WTC11 (cell line): ENCODE measurements at regions not wholly inside any gene's neighbourhood (a gene's known extent, or its start where the extent isn't known, plus 50 kb on each side); places are given as distances from the start of the nearest gene placed in this dataset.

Source experiments
- ATAC-seq: fragments of 200-7000 bp; cut with Tn5 transposase; 2 replicates; pipeline ENCODE4 v1.10.0; 2021; ENCODE audit warnings: mild to moderate bottlenecking, moderate library complexity
- CTCF ChIA-PET: fragments of 300-600 bp; sonication (Branson Sonifier 250); formaldehyde crosslinking; loops from one replicate; lab custom pipeline; 2021; ENCODE audit warnings: antibody characterized with exemption; lab: Charles Lee
- POLR2A ChIA-PET: fragments of 350-600 bp; sonication (Branson Sonifier 250); formaldehyde crosslinking; loops from one replicate; lab custom pipeline; 2021; ENCODE audit warnings: antibody characterized with exemption; lab: Charles Lee
- DNase-seq: peaks from one replicate; pipeline ENCODE4 v3.0.0; 2021; ENCODE audit warnings: low spot score
- H3K27ac Mint-ChIP-seq: 2 replicates; pipeline ENCODE4 v1.8.0; 2021; ENCODE audit warnings: mixed read lengths
- H3K27me3 Mint-ChIP-seq: 2 replicates; pipeline ENCODE4 v1.8.0; 2021; ENCODE audit warnings: low read depth, mild to moderate bottlenecking, moderate library complexity, mixed read lengths
- H3K36me3 Mint-ChIP-seq: 2 replicates; pipeline ENCODE4 v1.8.0; 2021; ENCODE audit warnings: mixed read lengths
- H3K4me1 Mint-ChIP-seq: 2 replicates; pipeline ENCODE4 v1.8.0; 2022; ENCODE audit warnings: mixed read lengths
- H3K4me3 Mint-ChIP-seq: 2 replicates; pipeline ENCODE4 v1.8.0; 2021; ENCODE audit warnings: mild to moderate bottlenecking, moderate library complexity, mixed read lengths
- H3K9me3 Mint-ChIP-seq: 2 replicates; pipeline ENCODE4 v1.8.0; 2021; ENCODE audit warnings: mixed read lengths
- ESRRA ChIP-seq: sonication (generic); formaldehyde crosslinking; IDR thresholded peaks from 2 replicates; pipeline ENCODE4 v1.8.1; 2022; ENCODE audit warnings: mild to moderate bottlenecking, missing genetic modification reagents, borderline replicate concordance
- FOXK1 ChIP-seq: sonication (generic); formaldehyde crosslinking; IDR thresholded peaks from 2 replicates; pipeline ENCODE4 v1.8.0; 2022; ENCODE audit warnings: mild to moderate bottlenecking, moderate library complexity, missing genetic modification reagents
- GABPB1 ChIP-seq: sonication (generic); formaldehyde crosslinking; IDR thresholded peaks from 2 replicates; pipeline ENCODE4 v1.8.1; 2023; ENCODE audit warnings: mild to moderate bottlenecking, missing genetic modification reagents
- HMGA2 ChIP-seq: fragments of 250-450 bp; sonication (Bioruptor Pico); IDR thresholded peaks from 2 replicates; pipeline ENCODE4 v1.4.0; 2021; ENCODE audit warnings: mild to moderate bottlenecking, moderate library complexity
- JAZF1 ChIP-seq: fragments of 250-450 bp; sonication (Bioruptor Pico); IDR thresholded peaks from 2 replicates; pipeline ENCODE4 v1.9.0; 2021; ENCODE audit warnings: moderate library complexity, mild to moderate bottlenecking, inconsistent platforms
- MLX ChIP-seq: sonication (generic); formaldehyde crosslinking; IDR thresholded peaks from 2 replicates; pipeline ENCODE4 v1.8.1; 2023; ENCODE audit warnings: mild to moderate bottlenecking, missing genetic modification reagents, moderate library complexity
- NR1H2 ChIP-seq: sonication (generic); formaldehyde crosslinking; IDR thresholded peaks from 2 replicates; pipeline ENCODE4 v1.9.0; 2021; ENCODE audit warnings: mild to moderate bottlenecking, moderate library complexity, missing genetic modification reagents
- SOX15 ChIP-seq: fragments of 250-450 bp; sonication (Bioruptor Pico); IDR thresholded peaks from 2 replicates; pipeline ENCODE4 v1.9.0; 2021; ENCODE audit warnings: mild to moderate bottlenecking
- ZBTB21 ChIP-seq: sonication (generic); formaldehyde crosslinking; IDR thresholded peaks from 2 replicates; pipeline ENCODE4 v1.8.1; 2023; ENCODE audit warnings: mild to moderate bottlenecking, missing genetic modification reagents, borderline replicate concordance
- ZNF232 ChIP-seq: sonication (generic); formaldehyde crosslinking; IDR thresholded peaks from 2 replicates; pipeline ENCODE4 v1.8.0; 2022; ENCODE audit warnings: mild to moderate bottlenecking, missing genetic modification reagents
- ZNF416 ChIP-seq: fragments of 250-450 bp; sonication (Bioruptor Pico); IDR thresholded peaks from 2 replicates; pipeline ENCODE4 v1.9.0; 2021; ENCODE audit warnings: mild to moderate bottlenecking, inconsistent platforms
- ZNF423 ChIP-seq: fragments of 250-450 bp; sonication (Bioruptor Pico); IDR thresholded peaks from 2 replicates; pipeline ENCODE4 v2.1.2; 2022; ENCODE audit warnings: mild to moderate bottlenecking, moderate library complexity
- TF ChIP-seq, protein P1 (sequence below): sonication (generic); formaldehyde crosslinking; conservative IDR thresholded peaks from 2 replicates; pipeline ENCODE4 v1.8.1; 2023; ENCODE audit warnings: mild to moderate bottlenecking, low read depth, missing genetic modification reagents, moderate library complexity
- TF ChIP-seq, protein P2 (sequence below): sonication (generic); formaldehyde crosslinking; IDR thresholded peaks from 2 replicates; pipeline ENCODE4 v1.8.1; 2023; ENCODE audit warnings: mild to moderate bottlenecking, missing genetic modification reagents, moderate library complexity
- TF ChIP-seq, protein P3 (sequence below): sonication (generic); formaldehyde crosslinking; IDR thresholded peaks from 2 replicates; pipeline ENCODE4 v1.8.0; 2023; ENCODE audit warnings: missing genetic modification reagents, mild to moderate bottlenecking, borderline replicate concordance
- TF ChIP-seq, protein P4 (sequence below): sonication (generic); formaldehyde crosslinking; IDR thresholded peaks from 2 replicates; pipeline ENCODE4 v1.8.1; 2022; ENCODE audit warnings: mild to moderate bottlenecking, missing genetic modification reagents, moderate library complexity, borderline replicate concordance

- Mint-ChIP-seq H3K9me3 (no peaks in the 10 kb centered on the region), H3K4me3 (no peak overlapping the region), H3K4me1 (peaks cover 2% of the 10 kb centered on the region), H3K36me3 (no peaks in the 10 kb centered on the region), H3K27me3 (no peaks in the 10 kb centered on the region; the same call in 1 of the 2 replicates), H3K27ac (no peak overlapping the region)
- CTCF ChIA-PET = interaction anchor here (0.8 kb wide), 1 partner anchor 9 kb away, joined by 3 read pairs; no protein-coding TSS in a partner anchor
- ATAC-seq (no peak), DNase-seq (no peak)
- POLR2A ChIA-PET = no interaction called here
- TF ChIP-seq ZBTB21 (CRISPR knock-in tag) (no peak), MLX (no peak), NR1H2 (CRISPR knock-in tag) (no peak), ZNF232 (no peak), HMGA2 (CRISPR knock-in tag) (no peak), SOX15 (CRISPR knock-in tag) (no peak), ZNF416 (CRISPR knock-in tag) (no peak), ESRRA (CRISPR knock-in tag) (no peak), JAZF1 (no peak), GABPB1 (CRISPR knock-in tag) (no peak)
- TF ChIP-seq, protein P1, sequence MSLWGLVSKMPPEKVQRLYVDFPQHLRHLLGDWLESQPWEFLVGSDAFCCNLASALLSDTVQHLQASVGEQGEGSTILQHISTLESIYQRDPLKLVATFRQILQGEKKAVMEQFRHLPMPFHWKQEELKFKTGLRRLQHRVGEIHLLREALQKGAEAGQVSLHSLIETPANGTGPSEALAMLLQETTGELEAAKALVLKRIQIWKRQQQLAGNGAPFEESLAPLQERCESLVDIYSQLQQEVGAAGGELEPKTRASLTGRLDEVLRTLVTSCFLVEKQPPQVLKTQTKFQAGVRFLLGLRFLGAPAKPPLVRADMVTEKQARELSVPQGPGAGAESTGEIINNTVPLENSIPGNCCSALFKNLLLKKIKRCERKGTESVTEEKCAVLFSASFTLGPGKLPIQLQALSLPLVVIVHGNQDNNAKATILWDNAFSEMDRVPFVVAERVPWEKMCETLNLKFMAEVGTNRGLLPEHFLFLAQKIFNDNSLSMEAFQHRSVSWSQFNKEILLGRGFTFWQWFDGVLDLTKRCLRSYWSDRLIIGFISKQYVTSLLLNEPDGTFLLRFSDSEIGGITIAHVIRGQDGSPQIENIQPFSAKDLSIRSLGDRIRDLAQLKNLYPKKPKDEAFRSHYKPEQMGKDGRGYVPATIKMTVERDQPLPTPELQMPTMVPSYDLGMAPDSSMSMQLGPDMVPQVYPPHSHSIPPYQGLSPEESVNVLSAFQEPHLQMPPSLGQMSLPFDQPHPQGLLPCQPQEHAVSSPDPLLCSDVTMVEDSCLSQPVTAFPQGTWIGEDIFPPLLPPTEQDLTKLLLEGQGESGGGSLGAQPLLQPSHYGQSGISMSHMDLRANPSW (CRISPR knock-in tag) = no peak
- TF ChIP-seq, protein P2, sequence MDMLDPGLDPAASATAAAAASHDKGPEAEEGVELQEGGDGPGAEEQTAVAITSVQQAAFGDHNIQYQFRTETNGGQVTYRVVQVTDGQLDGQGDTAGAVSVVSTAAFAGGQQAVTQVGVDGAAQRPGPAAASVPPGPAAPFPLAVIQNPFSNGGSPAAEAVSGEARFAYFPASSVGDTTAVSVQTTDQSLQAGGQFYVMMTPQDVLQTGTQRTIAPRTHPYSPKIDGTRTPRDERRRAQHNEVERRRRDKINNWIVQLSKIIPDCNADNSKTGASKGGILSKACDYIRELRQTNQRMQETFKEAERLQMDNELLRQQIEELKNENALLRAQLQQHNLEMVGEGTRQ (CRISPR knock-in tag) = no peak
- TF ChIP-seq, protein P3, sequence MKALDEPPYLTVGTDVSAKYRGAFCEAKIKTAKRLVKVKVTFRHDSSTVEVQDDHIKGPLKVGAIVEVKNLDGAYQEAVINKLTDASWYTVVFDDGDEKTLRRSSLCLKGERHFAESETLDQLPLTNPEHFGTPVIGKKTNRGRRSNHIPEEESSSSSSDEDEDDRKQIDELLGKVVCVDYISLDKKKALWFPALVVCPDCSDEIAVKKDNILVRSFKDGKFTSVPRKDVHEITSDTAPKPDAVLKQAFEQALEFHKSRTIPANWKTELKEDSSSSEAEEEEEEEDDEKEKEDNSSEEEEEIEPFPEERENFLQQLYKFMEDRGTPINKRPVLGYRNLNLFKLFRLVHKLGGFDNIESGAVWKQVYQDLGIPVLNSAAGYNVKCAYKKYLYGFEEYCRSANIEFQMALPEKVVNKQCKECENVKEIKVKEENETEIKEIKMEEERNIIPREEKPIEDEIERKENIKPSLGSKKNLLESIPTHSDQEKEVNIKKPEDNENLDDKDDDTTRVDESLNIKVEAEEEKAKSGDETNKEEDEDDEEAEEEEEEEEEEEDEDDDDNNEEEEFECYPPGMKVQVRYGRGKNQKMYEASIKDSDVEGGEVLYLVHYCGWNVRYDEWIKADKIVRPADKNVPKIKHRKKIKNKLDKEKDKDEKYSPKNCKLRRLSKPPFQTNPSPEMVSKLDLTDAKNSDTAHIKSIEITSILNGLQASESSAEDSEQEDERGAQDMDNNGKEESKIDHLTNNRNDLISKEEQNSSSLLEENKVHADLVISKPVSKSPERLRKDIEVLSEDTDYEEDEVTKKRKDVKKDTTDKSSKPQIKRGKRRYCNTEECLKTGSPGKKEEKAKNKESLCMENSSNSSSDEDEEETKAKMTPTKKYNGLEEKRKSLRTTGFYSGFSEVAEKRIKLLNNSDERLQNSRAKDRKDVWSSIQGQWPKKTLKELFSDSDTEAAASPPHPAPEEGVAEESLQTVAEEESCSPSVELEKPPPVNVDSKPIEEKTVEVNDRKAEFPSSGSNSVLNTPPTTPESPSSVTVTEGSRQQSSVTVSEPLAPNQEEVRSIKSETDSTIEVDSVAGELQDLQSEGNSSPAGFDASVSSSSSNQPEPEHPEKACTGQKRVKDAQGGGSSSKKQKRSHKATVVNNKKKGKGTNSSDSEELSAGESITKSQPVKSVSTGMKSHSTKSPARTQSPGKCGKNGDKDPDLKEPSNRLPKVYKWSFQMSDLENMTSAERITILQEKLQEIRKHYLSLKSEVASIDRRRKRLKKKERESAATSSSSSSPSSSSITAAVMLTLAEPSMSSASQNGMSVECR = no peak
These were observed 432.4 kb upstream of the RASGEF1B start for GRCh38 chr4:81904121-81904520.

GRCh38 chr4:81903212-81903611, 431.5 kb upstream of the RASGEF1B start:
- Mint-ChIP-seq H3K4me3 (no peak overlapping the region), H3K36me3 (no peaks in the 10 kb centered on the region), H3K27me3 (no peaks in the 10 kb centered on the region; the same call in 1 of the 2 replicates), H3K27ac (no peak overlapping the region), H3K4me1 (peaks cover 7% of the 10 kb centered on the region), H3K9me3 (no peaks in the 10 kb centered on the region)
- ChIA-PET CTCF (interaction anchor here (0.6 to 2.2 kb wide), 2 partner anchors 10 to 437 kb away, joined by 3 to 5 read pairs; no protein-coding TSS in a partner anchor), POLR2A (no interaction called here)
- no peak for ATAC-seq
- TF ChIP-seq FOXK1 (no peak), ZNF423 (CRISPR knock-in tag) (no peak)
- TF ChIP-seq, protein P4, sequence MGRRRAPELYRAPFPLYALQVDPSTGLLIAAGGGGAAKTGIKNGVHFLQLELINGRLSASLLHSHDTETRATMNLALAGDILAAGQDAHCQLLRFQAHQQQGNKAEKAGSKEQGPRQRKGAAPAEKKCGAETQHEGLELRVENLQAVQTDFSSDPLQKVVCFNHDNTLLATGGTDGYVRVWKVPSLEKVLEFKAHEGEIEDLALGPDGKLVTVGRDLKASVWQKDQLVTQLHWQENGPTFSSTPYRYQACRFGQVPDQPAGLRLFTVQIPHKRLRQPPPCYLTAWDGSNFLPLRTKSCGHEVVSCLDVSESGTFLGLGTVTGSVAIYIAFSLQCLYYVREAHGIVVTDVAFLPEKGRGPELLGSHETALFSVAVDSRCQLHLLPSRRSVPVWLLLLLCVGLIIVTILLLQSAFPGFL (CRISPR knock-in tag) = no peak
- DNase-seq = no peak
